ENCODE measurements at regions not wholly inside any gene's neighbourhood (a gene's known extent, or its start where the extent isn't known, plus 50 kb on each side); places are given as distances from the start of the nearest gene placed in this dataset.
"Not testable (repeated sequence)": the region's sequence is repeated elsewhere in the genome, so short reads cannot be mapped to it uniquely, and the experiment has no call there.

- no peak for TF ChIP-seq ARID4A (CRISPR knock-in tag; IDR thresholded peaks at IDR 0.05; ENCODE audit: borderline replicate concordance)
These were observed 68.4 kb downstream of the MTX3 start (continued) for GRCh38 chr5:79922626-79923025.

- H3K4me3 ChIP-seq (replicated peaks in 1 of 3; ENCODE audit: insufficient read depth in 1 of 3, low read depth in 2 of 3, low read length in 3 of 3); intact Hi-C loops (cut with micrococcal nuclease; ENCODE audit: unreplicated experiment); H3K9me3 ChIP-seq (ENCODE audit: low read length); H2AFZ ChIP-seq (ENCODE audit: low read length); DNase-seq (ENCODE audit: low spot score); in situ Hi-C loops (cut with HindIII; ENCODE audit: extremely low pct_ligation_motif_present, low pct_unique_long_range_greater_than_20kb); BruUV-seq (replicated peaks); H3K36me3 ChIP-seq (replicated peaks in 1 of 2; ENCODE audit: control insufficient read depth in 1 of 2, insufficient read depth in 2 of 2, low read length in 2 of 2); ATAC-seq; H3K27ac ChIP-seq (ENCODE audit: extremely low read length, insufficient read depth, low read length); H3K27me3 ChIP-seq (ENCODE audit: control insufficient read depth in 1 of 2, insufficient read depth in 2 of 2, low read length in 2 of 2); H3K79me2 ChIP-seq (ENCODE audit: insufficient read depth, low read length); H4K20me1 ChIP-seq (ENCODE audit: insufficient read depth, low read length); H3K4me1 ChIP-seq (ENCODE audit: insufficient read depth, low read length); POLR2A ChIA-PET; FAIRE-seq; CTCF ChIA-PET (ENCODE audit: low intra/inter-chr PET ratio, low total read pairs); H3K4me2 ChIP-seq (ENCODE audit: low read depth, low read length); H3K9ac ChIP-seq (ENCODE audit: insufficient read depth, low read depth, low read length): not testable (repeated sequence)
- 45% methylated on average over 1 of the region's 1 CpG for WGBS (ENCODE audit: low lambda C conversion rate)
These were observed 83.6 kb downstream of the MTX3 start for GRCh38 chr5:79907452-79907851.

GRCh38 chr5:79902571-79902970, 88.5 kb downstream of the MTX3 start:
- H3K79me2 ChIP-seq (ENCODE audit: insufficient read depth, low read length); H3K4me3 ChIP-seq (replicated peaks in 1 of 3; ENCODE audit: insufficient read depth in 1 of 3, low read depth in 2 of 3, low read length in 3 of 3); H3K27me3 ChIP-seq (ENCODE audit: control insufficient read depth in 1 of 2, insufficient read depth in 2 of 2, low read length in 2 of 2); H3K27ac ChIP-seq (ENCODE audit: extremely low read length, insufficient read depth, low read length); FAIRE-seq; POLR2A ChIA-PET; ATAC-seq; in situ Hi-C loops (cut with HindIII; ENCODE audit: extremely low pct_ligation_motif_present, low pct_unique_long_range_greater_than_20kb); BruUV-seq (replicated peaks); DNase-seq (ENCODE audit: low spot score); H3K9me3 ChIP-seq (ENCODE audit: low read length); H4K20me1 ChIP-seq (ENCODE audit: insufficient read depth, low read length); H3K9ac ChIP-seq (ENCODE audit: insufficient read depth, low read depth, low read length); intact Hi-C loops (cut with micrococcal nuclease; ENCODE audit: unreplicated experiment); H3K4me1 ChIP-seq (ENCODE audit: insufficient read depth, low read length); H2AFZ ChIP-seq (ENCODE audit: low read length); CTCF ChIA-PET (ENCODE audit: low intra/inter-chr PET ratio, low total read pairs); H3K36me3 ChIP-seq (replicated peaks in 1 of 2; ENCODE audit: control insufficient read depth in 1 of 2, insufficient read depth in 2 of 2, low read length in 2 of 2); TF ChIP-seq FOXA1 (IDR thresholded peaks at IDR 0.05): not testable (repeated sequence)
- peak overlapping the region; percentile 39; the same call in 1 of the 2 replicates for H3K4me2 ChIP-seq (ENCODE audit: low read depth, low read length)
- TF ChIP-seq FOXA1 (CRISPR knock-in tag; IDR thresholded peaks at IDR 0.05) (peak; percentile 61), ZNF281 (CRISPR knock-in tag; IDR thresholded peaks at IDR 0.05; ENCODE audit: borderline replicate concordance) (peak; percentile 56; the same call in 1 of the 2 replicates)
- WGBS (ENCODE audit: low lambda C conversion rate), result no CpG with 5 or more reads among the region's 10 CpGs
